Activated B cell treated with CpG ODN at 0.5 μM for 24 hours (primary cell): ENCODE measurements at regions not wholly inside any gene's neighbourhood (a gene's known extent, or its start where the extent isn't known, plus 50 kb on each side); places are given as distances from the start of the nearest gene placed in this dataset.

ENCODE experiments used
- ATAC-seq: fragments of 200-7000 bp; cut with Tn5 transposase; one replicate; pipeline ENCODE4 v1.10.0; 2021; ENCODE audit warnings: low read depth, mild to moderate bottlenecking, moderate library complexity
- CTCF ChIA-PET: fragments of 350-600 bp; sonication (Branson Sonifier 250); formaldehyde crosslinking; loops from one replicate; lab custom pipeline; 2021; ENCODE audit warnings: antibody characterized with exemption; lab: Charles Lee
- POLR2A ChIA-PET: fragments of 350-600 bp; sonication (Branson Sonifier 250); formaldehyde crosslinking; loops from one replicate; lab custom pipeline; 2021; ENCODE audit warnings: antibody characterized with exemption; lab: Charles Lee
- DNase-seq: peaks from one replicate; pipeline ENCODE4 v3.0.0; 2022
- H3K27ac Mint-ChIP-seq: one replicate; pipeline ENCODE4 v1.8.0; 2020; ENCODE audit warnings: mixed read lengths
- H3K27me3 Mint-ChIP-seq: one replicate; pipeline ENCODE4 v1.8.0; 2021; ENCODE audit warnings: mixed read lengths
- H3K36me3 Mint-ChIP-seq: one replicate; pipeline ENCODE4 v1.8.0; 2021; ENCODE audit warnings: low read depth, mixed read lengths
- H3K4me1 Mint-ChIP-seq: one replicate; pipeline ENCODE4 v1.8.0; 2021; ENCODE audit warnings: mixed read lengths
- H3K4me3 Mint-ChIP-seq: one replicate; pipeline ENCODE4 v1.8.0; 2020; ENCODE audit warnings: mild to moderate bottlenecking, mixed read lengths
- H3K9me3 Mint-ChIP-seq: one replicate; pipeline ENCODE4 v1.8.0; 2020; ENCODE audit warnings: mixed read lengths
- intact Hi-C: fragments of 100-400 bp; cut with micrococcal nuclease; formaldehyde crosslinking; loops from one replicate; pipeline ENCODE4 v1.15.1; 2024
- TF ChIP-seq, protein P1 (sequence below): fragments of 200-600 bp; IDR thresholded peaks from one replicate; pipeline ENCODE4 v1.8.0; 2022; ENCODE audit warnings: antibody characterized with exemption, mild to moderate bottlenecking

DNA sequence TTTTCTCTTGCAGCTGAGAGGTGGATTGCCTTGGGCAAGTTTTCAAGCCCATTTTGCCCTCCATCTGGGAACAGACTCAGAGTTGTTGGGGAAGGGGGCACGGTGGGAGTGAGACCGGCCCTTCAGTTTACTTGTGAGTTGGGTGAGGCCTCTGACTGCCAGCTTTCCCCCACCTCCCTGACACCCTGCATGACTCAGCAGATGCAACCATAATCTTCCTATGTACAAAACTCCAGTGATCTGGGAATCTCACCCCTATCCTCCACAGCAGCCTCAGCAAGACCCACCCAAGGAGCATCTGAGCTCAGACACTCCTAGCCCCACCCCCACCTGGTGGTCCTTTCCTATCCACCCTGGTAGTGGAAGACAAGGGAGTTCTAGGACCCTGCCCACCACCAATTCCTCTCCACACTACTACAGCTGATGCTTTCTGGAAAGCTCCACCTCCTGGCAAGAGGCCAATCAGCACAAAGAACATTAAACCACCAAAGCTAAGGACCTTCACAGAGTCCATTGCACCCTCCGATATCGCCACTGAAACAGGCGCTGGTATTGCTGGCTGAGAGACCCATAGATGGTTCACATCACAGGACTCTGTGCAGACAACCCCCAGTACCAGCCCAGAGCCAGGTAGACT is 99.4 kb upstream of the STK26 start:
- no peaks in the 10 kb centered on the region for H3K27me3 Mint-ChIP-seq

GRCh38 chrX:131938749-131939148 is 84.4 kb upstream of the STK26 start:
- Mint-ChIP-seq H3K36me3 (no peaks in the 10 kb centered on the region), H3K27ac (no peak overlapping the region), H3K27me3 (no peaks in the 10 kb centered on the region), H3K9me3 (no peaks in the 10 kb centered on the region), H3K4me3 (no peak overlapping the region), H3K4me1 (peaks cover 3% of the 10 kb centered on the region)
- no peak for DNase-seq
- ChIA-PET POLR2A (no interaction called here), CTCF (no interaction called here)
- TF ChIP-seq, protein P1, sequence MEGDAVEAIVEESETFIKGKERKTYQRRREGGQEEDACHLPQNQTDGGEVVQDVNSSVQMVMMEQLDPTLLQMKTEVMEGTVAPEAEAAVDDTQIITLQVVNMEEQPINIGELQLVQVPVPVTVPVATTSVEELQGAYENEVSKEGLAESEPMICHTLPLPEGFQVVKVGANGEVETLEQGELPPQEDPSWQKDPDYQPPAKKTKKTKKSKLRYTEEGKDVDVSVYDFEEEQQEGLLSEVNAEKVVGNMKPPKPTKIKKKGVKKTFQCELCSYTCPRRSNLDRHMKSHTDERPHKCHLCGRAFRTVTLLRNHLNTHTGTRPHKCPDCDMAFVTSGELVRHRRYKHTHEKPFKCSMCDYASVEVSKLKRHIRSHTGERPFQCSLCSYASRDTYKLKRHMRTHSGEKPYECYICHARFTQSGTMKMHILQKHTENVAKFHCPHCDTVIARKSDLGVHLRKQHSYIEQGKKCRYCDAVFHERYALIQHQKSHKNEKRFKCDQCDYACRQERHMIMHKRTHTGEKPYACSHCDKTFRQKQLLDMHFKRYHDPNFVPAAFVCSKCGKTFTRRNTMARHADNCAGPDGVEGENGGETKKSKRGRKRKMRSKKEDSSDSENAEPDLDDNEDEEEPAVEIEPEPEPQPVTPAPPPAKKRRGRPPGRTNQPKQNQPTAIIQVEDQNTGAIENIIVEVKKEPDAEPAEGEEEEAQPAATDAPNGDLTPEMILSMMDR: no peak
- ATAC-seq: no peak
- intact Hi-C loops: no loop called here

More for the DNA sequence above, 99.4 kb upstream of the STK26 start:
- ChIA-PET CTCF (no interaction called here), POLR2A (no interaction called here)
- Mint-ChIP-seq H3K4me3 (no peak overlapping the region), H3K27ac (no peak overlapping the region), H3K36me3 (no peaks in the 10 kb centered on the region), H3K4me1 (no peaks in the 10 kb centered on the region), H3K9me3 (no peaks in the 10 kb centered on the region)
- ATAC-seq (no peak), DNase-seq (no peak)
- intact Hi-C loops: no loop called here
- TF ChIP-seq, protein P1: no peak

DNA sequence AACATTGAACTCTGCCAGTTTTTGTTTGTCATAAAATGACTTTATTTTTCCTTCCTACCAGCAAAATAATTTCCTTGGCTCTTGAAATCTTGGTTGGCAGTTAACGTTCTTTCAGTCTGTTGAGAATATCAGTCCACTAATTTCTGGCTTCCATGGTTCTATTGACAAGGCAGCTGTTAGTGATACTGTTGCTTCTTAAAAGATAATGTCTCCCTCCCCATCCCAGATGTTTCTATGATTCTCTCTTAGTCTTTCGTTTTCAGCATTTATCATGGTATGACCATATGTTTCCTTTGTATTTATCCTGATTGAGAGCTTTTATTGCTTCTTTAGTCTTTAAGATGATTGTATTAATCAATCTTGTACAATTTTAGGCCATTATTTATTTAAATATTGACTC is 81.1 kb upstream of the STK26 start:
- POLR2A ChIA-PET: no interaction called here
- H3K9me3 Mint-ChIP-seq: no peaks in the 10 kb centered on the region
- intact Hi-C loops: no loop called here
- TF ChIP-seq, protein P1: no peak
- ATAC-seq (no peak), DNase-seq (no peak)
- no peak overlapping the region for H3K27ac Mint-ChIP-seq
- no peaks in the 10 kb centered on the region for H3K4me1 Mint-ChIP-seq
- no peaks in the 10 kb centered on the region for H3K36me3 Mint-ChIP-seq
- H3K27me3 Mint-ChIP-seq: no peaks in the 10 kb centered on the region
- CTCF ChIA-PET: no interaction called here
- H3K4me3 Mint-ChIP-seq: no peak overlapping the region

DNA sequence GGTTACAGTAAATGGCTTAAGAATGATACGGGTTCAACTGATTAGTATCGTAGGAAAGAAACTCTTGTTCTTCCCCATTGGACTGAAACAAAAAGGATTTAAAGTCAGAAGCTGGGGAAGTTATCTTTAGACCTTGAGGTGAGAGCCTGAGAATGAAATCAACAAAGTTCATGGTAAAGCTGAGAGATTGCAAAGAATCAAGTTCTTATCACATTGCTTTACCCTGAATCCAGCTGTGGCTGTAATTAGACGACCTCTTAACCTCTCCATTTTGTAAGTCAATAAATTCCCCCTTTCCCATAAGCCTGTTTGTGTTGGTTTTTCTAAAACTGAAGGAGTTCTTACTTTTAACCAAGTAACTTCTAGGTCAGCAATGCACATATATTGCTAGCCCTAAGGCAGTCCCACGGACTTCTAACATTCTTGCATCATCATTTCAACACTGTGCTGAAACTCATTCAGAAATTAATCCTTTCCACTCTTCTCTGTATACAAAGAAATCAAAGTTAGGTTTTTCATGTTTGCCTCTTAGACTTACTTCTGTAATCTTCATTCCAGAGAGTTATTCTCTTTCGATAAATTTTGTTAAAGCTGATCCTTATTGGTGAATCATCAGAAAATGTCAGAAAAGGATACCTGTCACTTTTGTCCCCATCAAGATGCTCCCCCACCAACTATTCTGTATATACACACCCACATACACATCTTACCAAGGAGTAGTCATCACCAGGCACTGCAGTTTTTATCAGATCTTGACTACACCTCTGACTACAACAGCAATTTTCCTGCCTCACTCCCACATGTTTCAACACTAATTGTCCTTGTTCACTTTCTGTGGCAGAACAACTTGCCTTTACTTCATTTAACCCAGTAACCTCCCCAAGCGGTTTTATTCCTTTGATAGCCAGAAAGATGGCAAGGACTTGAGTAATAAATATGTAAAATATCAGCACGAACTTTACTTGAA is 77.9 kb upstream of the STK26 start:
- Mint-ChIP-seq H3K4me1 (no peaks in the 10 kb centered on the region), H3K27ac (no peak overlapping the region), H3K4me3 (no peak overlapping the region), H3K36me3 (no peaks in the 10 kb centered on the region), H3K9me3 (no peaks in the 10 kb centered on the region), H3K27me3 (no peaks in the 10 kb centered on the region)
- intact Hi-C loops: no loop called here
- DNase-seq (no peak), ATAC-seq (no peak)
- POLR2A ChIA-PET: no interaction called here
- TF ChIP-seq, protein P1: no peak
- CTCF ChIA-PET: no interaction called here

- DNase-seq (no peak), ATAC-seq (no peak)
- H3K27ac Mint-ChIP-seq: no peak overlapping the region
- TF ChIP-seq, protein P1: no peak
- ChIA-PET POLR2A (no interaction called here), CTCF (interaction anchor here (0.6 kb wide), 1 partner anchor 109 kb away, joined by 3 read pairs; no protein-coding TSS in a partner anchor)
- H3K4me1 Mint-ChIP-seq: no peaks in the 10 kb centered on the region
- no peaks in the 10 kb centered on the region for H3K27me3 Mint-ChIP-seq
- H3K4me3 Mint-ChIP-seq: no peak overlapping the region
- no peaks in the 10 kb centered on the region for H3K9me3 Mint-ChIP-seq
- no peaks in the 10 kb centered on the region for H3K36me3 Mint-ChIP-seq
- intact Hi-C loops: no loop called here
These were observed 71.9 kb upstream of the STK26 start for GRCh38 chrX:131951166-131951565.
